Neural crest cell (in vitro differentiated cells): ENCODE measurements at regions not wholly inside any gene's neighbourhood (a gene's known extent, or its start where the extent isn't known, plus 50 kb on each side); places are given as distances from the start of the nearest gene placed in this dataset.

Experiments used
- DNase-seq: peaks from one replicate; pipeline ENCODE4 v3.0.0; 2021; ENCODE audit warnings: low read depth, mixed read lengths, low spot score
- H3K27ac Mint-ChIP-seq: one replicate; pipeline ENCODE4 v1.8.0; 2021; ENCODE audit warnings: mild to moderate bottlenecking, mixed read lengths; ENCODE audit not compliant: unreplicated experiment
- H3K27me3 Mint-ChIP-seq: 2 replicates; pipeline ENCODE4 v1.8.0; 2021; ENCODE audit warnings: low read depth, mild to moderate bottlenecking, mixed read lengths
- H3K36me3 Mint-ChIP-seq: 2 replicates; pipeline ENCODE4 v1.8.0; 2021; ENCODE audit warnings: low read depth, mild to moderate bottlenecking, mixed read lengths
- H3K4me1 Mint-ChIP-seq: 2 replicates; pipeline ENCODE4 v1.8.0; 2021; ENCODE audit warnings: mixed read lengths
- H3K4me3 Mint-ChIP-seq: one replicate; pipeline ENCODE4 v1.8.0; 2021; ENCODE audit warnings: mild to moderate bottlenecking, mixed read lengths
- H3K9me3 Mint-ChIP-seq: 2 replicates; pipeline ENCODE4 v1.8.0; 2021; ENCODE audit warnings: mixed read lengths
- TF ChIP-seq, protein P1 (sequence below): fragments of 200-600 bp; sonication (generic); conservative IDR thresholded peaks from 2 replicates; pipeline ENCODE4 v1.5.0; 2021; ENCODE audit warnings: antibody characterized with exemption, mild to moderate bottlenecking

DNA sequence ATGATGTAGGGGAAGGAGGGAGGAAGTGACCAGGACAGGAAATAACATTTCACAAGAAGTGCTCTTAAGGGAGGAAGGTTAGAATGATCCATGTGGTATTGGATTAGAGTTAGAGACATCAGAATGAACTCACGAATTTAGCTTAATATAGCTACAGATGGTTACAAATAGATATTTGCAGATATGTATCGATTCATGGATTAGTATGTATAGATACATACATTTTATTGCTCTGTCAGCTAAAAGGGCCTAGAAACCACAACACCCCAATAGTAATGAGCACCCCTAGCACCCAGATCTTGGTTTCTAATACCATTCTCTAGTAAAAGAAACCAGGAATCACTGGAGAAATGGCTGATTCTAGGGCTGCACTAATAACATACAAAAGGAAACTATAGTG lies 59.6 kb upstream of the LTBP1 start:
- DNase-seq = no peak

DNA sequence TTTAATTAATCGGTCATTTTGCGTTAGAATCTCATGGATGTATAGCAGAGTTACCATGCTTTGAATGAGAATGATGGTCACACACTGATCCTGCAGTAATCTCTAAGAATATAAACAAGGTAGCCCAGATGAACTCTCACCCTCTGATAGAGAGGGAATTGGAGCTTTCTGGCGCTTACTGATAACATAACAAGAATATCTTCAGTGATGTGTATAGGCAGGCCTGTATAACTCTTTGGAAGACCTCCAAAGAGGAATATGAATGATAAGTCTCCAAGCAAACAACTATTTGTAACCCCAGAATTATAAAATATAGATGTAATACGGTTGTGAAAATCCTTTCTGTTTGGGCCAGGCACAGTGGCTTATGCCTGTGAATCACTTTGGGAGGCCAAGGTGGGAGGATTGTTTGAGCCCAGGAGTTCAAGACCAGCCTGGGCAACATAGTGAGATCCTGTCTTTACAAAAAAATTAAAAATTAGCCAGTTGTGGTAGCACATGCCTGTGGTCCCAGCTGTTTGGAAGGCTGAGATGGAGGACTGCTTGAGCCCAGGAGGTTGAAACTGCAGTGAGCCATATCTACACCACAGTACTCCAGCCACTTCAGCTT lies 52.5 kb upstream of the LTBP1 start:
- Mint-ChIP-seq H3K4me3 (no peak overlapping the region), H3K9me3 (no peaks in the 10 kb centered on the region), H3K4me1 (no peaks in the 10 kb centered on the region), H3K27me3 (peaks cover 4% of the 10 kb centered on the region), H3K36me3 (no peaks in the 10 kb centered on the region), H3K27ac (no peak overlapping the region)
- DNase-seq = no peak
- TF ChIP-seq, protein P1, sequence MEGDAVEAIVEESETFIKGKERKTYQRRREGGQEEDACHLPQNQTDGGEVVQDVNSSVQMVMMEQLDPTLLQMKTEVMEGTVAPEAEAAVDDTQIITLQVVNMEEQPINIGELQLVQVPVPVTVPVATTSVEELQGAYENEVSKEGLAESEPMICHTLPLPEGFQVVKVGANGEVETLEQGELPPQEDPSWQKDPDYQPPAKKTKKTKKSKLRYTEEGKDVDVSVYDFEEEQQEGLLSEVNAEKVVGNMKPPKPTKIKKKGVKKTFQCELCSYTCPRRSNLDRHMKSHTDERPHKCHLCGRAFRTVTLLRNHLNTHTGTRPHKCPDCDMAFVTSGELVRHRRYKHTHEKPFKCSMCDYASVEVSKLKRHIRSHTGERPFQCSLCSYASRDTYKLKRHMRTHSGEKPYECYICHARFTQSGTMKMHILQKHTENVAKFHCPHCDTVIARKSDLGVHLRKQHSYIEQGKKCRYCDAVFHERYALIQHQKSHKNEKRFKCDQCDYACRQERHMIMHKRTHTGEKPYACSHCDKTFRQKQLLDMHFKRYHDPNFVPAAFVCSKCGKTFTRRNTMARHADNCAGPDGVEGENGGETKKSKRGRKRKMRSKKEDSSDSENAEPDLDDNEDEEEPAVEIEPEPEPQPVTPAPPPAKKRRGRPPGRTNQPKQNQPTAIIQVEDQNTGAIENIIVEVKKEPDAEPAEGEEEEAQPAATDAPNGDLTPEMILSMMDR = no peak

More for the DNA sequence above, 59.6 kb upstream of the LTBP1 start:
- no peak overlapping the region for H3K4me3 Mint-ChIP-seq
- H3K27ac Mint-ChIP-seq = no peak overlapping the region
- H3K36me3 Mint-ChIP-seq = peaks cover 4% of the 10 kb centered on the region
- H3K4me1 Mint-ChIP-seq = peaks cover 14% of the 10 kb centered on the region
- TF ChIP-seq, protein P1 = no peak
- peaks cover 9% of the 10 kb centered on the region for H3K9me3 Mint-ChIP-seq
- no peaks in the 10 kb centered on the region for H3K27me3 Mint-ChIP-seq

DNA sequence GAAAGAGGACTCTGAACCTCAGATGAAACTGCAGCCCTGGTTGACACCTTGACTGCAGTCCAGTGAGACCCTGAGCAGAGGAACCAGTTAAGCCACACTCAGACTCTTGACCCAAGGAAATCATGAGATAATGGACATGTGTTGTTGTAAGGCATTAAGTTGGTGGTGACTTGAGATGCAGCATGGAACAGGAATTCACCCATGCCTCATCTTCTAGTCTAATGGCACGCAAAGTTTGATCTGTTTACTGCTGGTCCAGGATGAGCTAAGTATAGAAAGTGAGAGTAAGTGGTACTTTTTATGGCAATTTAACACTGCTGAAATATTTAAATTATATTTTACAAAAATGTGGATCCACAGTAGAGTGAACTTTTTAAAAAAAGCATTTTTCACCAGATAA lies 51.3 kb upstream of the LTBP1 start:
- no peak overlapping the region for H3K27ac Mint-ChIP-seq
- no peak overlapping the region for H3K4me3 Mint-ChIP-seq
- TF ChIP-seq, protein P1 = no peak
- no peaks in the 10 kb centered on the region for H3K9me3 Mint-ChIP-seq
- DNase-seq = no peak
- peaks cover 2% of the 10 kb centered on the region for H3K4me1 Mint-ChIP-seq
- no peaks in the 10 kb centered on the region for H3K36me3 Mint-ChIP-seq
- H3K27me3 Mint-ChIP-seq = peaks cover 4% of the 10 kb centered on the region
